Loucy (cell line): ENCODE measurements at regions not wholly inside any gene's neighbourhood (a gene's known extent, or its start where the extent isn't known, plus 50 kb on each side); places are given as distances from the start of the nearest gene placed in this dataset.

Experiments used
- H2AFZ ChIP-seq: fragments of 200-600 bp; sonication (generic); 2 replicates; pipeline ENCODE4 v1.6.0; 2016; ENCODE audit warnings: antibody characterized with exemption, mild to moderate bottlenecking, low read length, moderate library complexity
- H3F3A ChIP-seq: fragments of 200-600 bp; 2 replicates; pipeline ENCODE4 v1.6.0; 2016; ENCODE audit warnings: antibody characterized with exemption, low read depth, mild to moderate bottlenecking
- H3K27me3 ChIP-seq: fragments of 200-600 bp; sonication (generic); 2 replicates; pipeline ENCODE4 v1.6.1; 2014; ENCODE audit warnings: low read length, mild to moderate bottlenecking; ENCODE audit not compliant: insufficient read depth, poor library complexity, severe bottlenecking
- H3K36me3 ChIP-seq: fragments of 200-600 bp; sonication (generic); 2 replicates; pipeline ENCODE4 v1.6.1; 2016; ENCODE audit warnings: low read length; ENCODE audit not compliant: insufficient read depth
- H3K4me1 ChIP-seq: fragments of 200-600 bp; sonication (generic); 2 replicates; pipeline ENCODE4 v1.5.1; 2014; ENCODE audit warnings: low read length, mild to moderate bottlenecking; ENCODE audit not compliant: insufficient read depth, poor library complexity, severe bottlenecking
- H3K4me2 ChIP-seq: fragments of 200-600 bp; sonication (generic); 2 replicates; pipeline ENCODE4 v1.6.0; 2014; ENCODE audit warnings: antibody characterized with exemption, low read length, low read depth, mild to moderate bottlenecking; ENCODE audit not compliant: poor library complexity, severe bottlenecking
- H3K4me3 ChIP-seq: fragments of 200-600 bp; sonication (generic); 2 replicates; pipeline ENCODE4 v1.5.1; 2014; ENCODE audit warnings: low read length, mild to moderate bottlenecking, mixed read lengths; ENCODE audit not compliant: poor library complexity, severe bottlenecking
- H3K79me2 ChIP-seq: fragments of 200-600 bp; sonication (generic); 2 replicates; pipeline ENCODE4 v1.6.1; 2014; ENCODE audit warnings: low read length; ENCODE audit not compliant: insufficient read depth
- H3K9ac ChIP-seq: fragments of 200-600 bp; sonication (generic); 2 replicates; pipeline ENCODE4 v1.6.0; 2014; ENCODE audit warnings: mild to moderate bottlenecking, low read depth, low read length, moderate library complexity; ENCODE audit not compliant: poor library complexity, severe bottlenecking
- H3K9me2 ChIP-seq: fragments of 200-600 bp; sonication (generic); replicated peaks from 2 replicates; pipeline ENCODE4 v1.6.1; 2016; ENCODE audit warnings: low read depth, low read length, mixed read lengths
- H3K9me3 ChIP-seq: fragments of 200-600 bp; sonication (generic); 2 replicates; pipeline ENCODE4 v1.6.1; 2014; ENCODE audit warnings: mild to moderate bottlenecking, antibody characterized with exemption, low read length, low read depth; ENCODE audit not compliant: insufficient read depth
- H4K20me1 ChIP-seq: fragments of 200-600 bp; sonication (generic); 2 replicates; pipeline ENCODE4 v1.6.0; 2014; ENCODE audit warnings: antibody characterized with exemption, low read length, mild to moderate bottlenecking; ENCODE audit not compliant: insufficient read depth, poor library complexity, severe bottlenecking
- CTCF ChIP-seq: fragments of 200-600 bp; sonication (generic); conservative IDR thresholded peaks from 2 replicates; pipeline ENCODE4 v1.5.1; 2014; ENCODE audit warnings: mild to moderate bottlenecking, antibody characterized with exemption, low read length
- EZH2phosphoT487 ChIP-seq: fragments of 200-600 bp; IDR thresholded peaks from 2 replicates; pipeline ENCODE4 v1.6.1; 2018; ENCODE audit warnings: antibody characterized with exemption, mild to moderate bottlenecking, moderate library complexity, borderline replicate concordance

GRCh38 chr1:34358636-34359035, 181.9 kb downstream of the C1orf94 start:
- Histone ChIP-seq H3K9me3 (no peaks in the 10 kb centered on the region), H3K79me2 (no peaks in the 10 kb centered on the region), H3K9me2 (no peaks in the 10 kb centered on the region), H3K4me2 (no peak overlapping the region), H2AFZ (no peak overlapping the region), H3K36me3 (no peaks in the 10 kb centered on the region), H3K27me3 (peaks cover 7% of the 10 kb centered on the region), H3K4me3 (no peak overlapping the region), H3F3A (no peaks in the 10 kb centered on the region), H3K4me1 (no peaks in the 10 kb centered on the region), H4K20me1 (no peaks in the 10 kb centered on the region), H3K9ac (no peak overlapping the region)
- TF ChIP-seq CTCF (no peak), EZH2phosphoT487 (no peak)

DNA sequence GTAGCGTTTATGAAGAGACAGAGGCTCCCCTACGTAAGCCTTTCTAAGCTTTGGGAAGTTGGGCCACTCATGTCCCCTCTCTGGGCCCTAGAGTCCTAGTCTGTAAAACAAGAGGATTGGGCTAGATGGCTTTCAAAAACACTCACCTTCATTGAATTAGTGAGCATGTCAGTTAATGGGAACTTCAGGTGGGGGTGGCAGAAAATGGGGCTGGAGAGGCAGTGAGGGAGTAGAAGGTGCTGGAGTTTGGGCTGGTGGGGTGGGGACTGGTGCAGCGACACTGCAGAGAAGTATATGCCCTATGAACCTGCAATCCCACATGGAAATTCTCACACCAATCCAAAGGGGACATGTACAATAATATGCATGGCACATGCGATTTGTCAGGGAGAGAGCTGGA, 182.7 kb downstream of the C1orf94 start:
- H3K4me3 ChIP-seq, result no peak overlapping the region
- no peak overlapping the region for H3K9ac ChIP-seq
- H3K9me2 ChIP-seq, result no peaks in the 10 kb centered on the region
- no peaks in the 10 kb centered on the region for H3F3A ChIP-seq
- no peak for TF ChIP-seq CTCF
- no peak for TF ChIP-seq EZH2phosphoT487
- H3K4me2 ChIP-seq, result no peak overlapping the region
- H2AFZ ChIP-seq, result no peak overlapping the region
- no peaks in the 10 kb centered on the region for H3K36me3 ChIP-seq
- no peaks in the 10 kb centered on the region for H3K4me1 ChIP-seq
- H3K9me3 ChIP-seq, result no peaks in the 10 kb centered on the region
- no peaks in the 10 kb centered on the region for H3K79me2 ChIP-seq
- peaks cover 14% of the 10 kb centered on the region for H3K27me3 ChIP-seq
- no peaks in the 10 kb centered on the region for H4K20me1 ChIP-seq

DNA sequence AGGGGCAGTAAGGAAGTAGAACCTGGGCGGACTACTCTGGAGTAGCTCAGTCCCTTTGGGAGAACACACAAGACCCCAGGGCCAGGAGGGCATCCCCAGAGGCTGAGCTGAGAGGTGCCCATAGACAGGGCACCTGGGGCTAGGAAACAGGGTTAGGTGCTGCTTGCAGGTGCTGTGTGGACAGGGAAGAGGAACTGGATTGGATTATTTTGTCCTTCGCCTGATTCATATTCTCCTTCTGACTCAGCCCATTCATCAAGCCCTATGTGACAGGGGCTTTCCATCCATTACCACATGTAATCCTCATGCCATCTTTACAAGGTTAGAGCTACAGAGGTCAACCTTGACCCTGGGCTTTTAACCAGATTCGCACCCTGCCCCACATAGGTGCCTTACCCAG, 183.9 kb downstream of the C1orf94 start:
- H3K9ac ChIP-seq, result no peak overlapping the region
- H3K27me3 ChIP-seq, result peaks cover 26% of the 10 kb centered on the region
- no peaks in the 10 kb centered on the region for H3K9me3 ChIP-seq
- H3K4me3 ChIP-seq, result no peak overlapping the region
- no peaks in the 10 kb centered on the region for H3K9me2 ChIP-seq
- H2AFZ ChIP-seq, result no peak overlapping the region
- H3K4me1 ChIP-seq, result no peaks in the 10 kb centered on the region
- H4K20me1 ChIP-seq, result no peaks in the 10 kb centered on the region
- TF ChIP-seq CTCF (no peak), EZH2phosphoT487 (no peak)
- H3K79me2 ChIP-seq, result no peaks in the 10 kb centered on the region
- no peaks in the 10 kb centered on the region for H3K36me3 ChIP-seq
- no peaks in the 10 kb centered on the region for H3F3A ChIP-seq
- H3K4me2 ChIP-seq, result no peak overlapping the region
